HS-5 (cell line): ENCODE measurements at regions not wholly inside any gene's neighbourhood (a gene's known extent, or its start where the extent isn't known, plus 50 kb on each side); places are given as distances from the start of the nearest gene placed in this dataset.

Experiments used
- DNase-seq: peaks from one replicate; pipeline ENCODE4 v3.0.0-alpha.2; 2012; ENCODE audit warnings: low read depth

GRCh38 chr5:54769746-54770145 lies 215.6 kb downstream of the ESM1 start:
- no peak for DNase-seq

- DNase-seq = no peak
Measured at GRCh38 chr5:54769072-54769471, 216.3 kb downstream of the ESM1 start.

GRCh38 chr5:54766748-54767147 lies 218.6 kb downstream of the ESM1 start:
- DNase-seq = no peak

GRCh38 chr5:54765165-54766028 lies 220.0 kb downstream of the ESM1 start:
- DNase-seq = no peak

- DNase-seq = no peak
Measured at GRCh38 chr5:54764102-54765090, 221.0 kb downstream of the ESM1 start.

GRCh38 chr5:54761213-54761701 lies 224.1 kb downstream of the ESM1 start:
- DNase-seq = peak; percentile 96

- DNase-seq = peak; percentile 35
Measured at GRCh38 chr5:54760182-54760935, 225.0 kb downstream of the ESM1 start.

GRCh38 chr5:54758038-54758437 lies 227.4 kb downstream of the ESM1 start:
- peak; percentile 37 for DNase-seq

GRCh38 chr5:54757541-54757940 lies 227.9 kb downstream of the ESM1 start:
- DNase-seq = no peak

GRCh38 chr5:54756796-54757402 lies 228.5 kb downstream of the ESM1 start:
- no peak for DNase-seq

- DNase-seq = no peak
Measured at GRCh38 chr5:54756301-54756700, 229.1 kb downstream of the ESM1 start.

- DNase-seq = no peak
Measured at GRCh38 chr5:54754878-54755277, 230.5 kb downstream of the ESM1 start.

- DNase-seq = no peak
Measured at GRCh38 chr5:54754420-54754819, 231.0 kb downstream of the ESM1 start.

- no peak for DNase-seq
Measured at GRCh38 chr5:54753753-54754152, 231.6 kb downstream of the ESM1 start.

- no peak for DNase-seq
Measured at GRCh38 chr5:54753034-54753433, 232.4 kb downstream of the ESM1 start.

GRCh38 chr5:54748527-54748926 lies 231.0 kb downstream of the SNX18 start:
- DNase-seq = no peak

- DNase-seq = no peak
Measured at GRCh38 chr5:54746777-54747398, 229.3 kb downstream of the SNX18 start.

GRCh38 chr5:54746346-54746745 lies 228.8 kb downstream of the SNX18 start:
- DNase-seq = no peak

GRCh38 chr5:54745599-54745998 lies 228.0 kb downstream of the SNX18 start:
- DNase-seq = no peak

- peak; percentile 87 for DNase-seq
Measured at GRCh38 chr5:54743997-54744788, 226.6 kb downstream of the SNX18 start.
